Left renal cortex interstitium (tissue), 4 donors: ENCODE measurements at regions not wholly inside any gene's neighbourhood (a gene's known extent, or its start where the extent isn't known, plus 50 kb on each side); places are given as distances from the start of the nearest gene placed in this dataset.

ENCODE experiments used
- DNase-seq, 4 donors: peaks; one replicate each; pipeline ENCODE4 v3.0.0-alpha.2; 2013; ENCODE audit warnings: low read depth in 4 of 4, low spot score in 2 of 4, missing footprints in 1 of 4

- DNase-seq = no peak
These were observed 407.8 kb downstream of the ATP23 start for GRCh38 chr12:58349161-58349560.

DNA sequence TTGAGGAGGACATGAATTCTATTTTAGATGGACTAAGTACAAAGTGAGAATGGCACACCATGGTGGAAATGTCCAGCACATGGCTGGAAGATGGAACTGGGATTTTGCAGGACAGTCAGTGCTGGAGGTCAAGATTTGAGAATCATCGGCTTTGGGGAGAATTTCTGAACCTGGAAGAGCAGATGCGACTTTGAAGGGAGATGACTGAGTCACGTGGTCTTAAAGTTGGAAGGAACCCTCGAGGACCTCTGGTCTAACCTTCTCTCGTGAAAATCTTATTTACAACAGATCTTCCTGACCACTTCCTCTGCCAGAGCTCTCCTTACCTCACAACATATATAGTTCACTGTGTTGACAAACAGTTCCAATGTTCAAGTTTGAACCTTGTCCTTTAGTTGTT lies 415.4 kb downstream of the ATP23 start:
- DNase-seq = no peak

- no peak for DNase-seq
These were observed 416.1 kb downstream of the ATP23 start for GRCh38 chr12:58357511-58357910.

DNA sequence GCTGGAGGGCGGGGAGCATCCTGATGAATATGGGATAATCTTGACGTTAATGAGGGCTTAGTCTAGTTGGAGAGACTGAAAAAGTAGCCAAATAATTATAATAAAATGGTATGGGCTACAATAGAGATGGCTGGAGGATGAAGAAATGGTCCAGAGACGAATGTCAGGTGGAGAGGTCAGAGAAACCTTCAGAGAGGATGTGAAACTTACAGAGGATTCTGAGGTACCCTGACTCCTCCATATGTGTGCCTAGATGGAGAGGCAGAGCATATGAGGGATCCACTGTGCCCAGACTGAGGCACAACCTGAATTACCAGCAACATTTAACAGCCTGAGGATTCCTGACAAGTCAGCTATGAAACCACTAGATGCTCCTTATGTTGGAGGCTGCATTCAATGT lies 417.0 kb downstream of the ATP23 start:
- no peak for DNase-seq

- DNase-seq = no peak
These were observed 417.7 kb downstream of the ATP23 start for GRCh38 chr12:58359084-58359483.

DNA sequence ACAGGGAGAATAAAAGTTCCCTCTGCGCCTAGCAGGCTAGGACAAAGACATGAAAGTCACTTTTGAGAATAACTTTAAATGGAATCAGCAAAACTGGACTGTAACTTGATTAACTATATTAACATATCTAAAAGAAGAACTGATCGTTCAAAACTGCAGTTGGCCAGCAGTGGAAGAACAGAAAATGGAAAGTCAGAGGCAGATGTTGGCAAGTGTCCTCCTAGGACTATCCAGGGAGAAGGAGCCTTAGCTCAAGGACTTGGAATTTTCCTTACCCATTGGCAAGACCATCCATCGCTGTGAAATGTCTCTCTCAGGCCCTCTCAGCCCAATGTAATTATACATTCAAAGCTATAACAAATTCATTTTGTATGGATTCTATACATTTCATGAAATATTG lies 419.7 kb downstream of the ATP23 start:
- DNase-seq = no peak

DNA sequence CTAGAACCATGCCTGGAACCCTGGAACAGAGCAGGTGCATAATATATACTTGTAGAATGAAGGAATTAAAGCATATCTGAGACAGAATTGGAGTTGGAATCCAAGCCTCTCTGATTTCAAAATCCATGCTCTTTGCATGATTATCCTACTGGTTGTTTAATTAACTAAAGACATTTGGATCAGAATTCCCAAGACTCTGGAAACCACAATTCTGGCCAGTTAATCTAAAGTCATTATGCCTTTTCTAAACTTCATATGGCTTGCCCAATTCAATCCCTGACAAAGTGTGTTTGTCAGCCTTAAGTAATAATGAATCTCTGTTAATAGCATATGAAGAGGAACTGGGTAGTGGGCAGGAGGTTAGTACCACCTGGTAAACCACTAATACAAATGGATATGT lies 422.6 kb downstream of the ATP23 start:
- DNase-seq = no peak

- no peak for DNase-seq
These were observed 423.2 kb downstream of the ATP23 start for GRCh38 chr12:58364389-58365086.

DNA sequence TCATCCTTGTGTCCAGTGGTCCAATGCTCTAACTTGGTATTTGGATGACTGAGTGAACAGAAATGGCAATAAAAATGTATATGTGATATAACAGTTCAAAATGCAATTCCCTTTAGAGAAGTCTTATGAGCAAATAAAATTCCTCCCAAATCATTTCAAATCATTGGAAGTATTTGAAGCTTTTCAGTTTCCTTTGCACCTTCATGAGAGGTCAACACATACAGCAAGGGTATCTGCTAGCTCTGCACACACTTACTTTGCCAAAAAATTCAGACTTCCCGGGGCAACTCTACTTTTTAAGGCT lies 423.7 kb downstream of the ATP23 start:
- no peak for DNase-seq

- no peak for DNase-seq
These were observed 425.7 kb downstream of the ATP23 start for GRCh38 chr12:58367041-58367440.

- no peak for DNase-seq
These were observed 426.6 kb downstream of the ATP23 start for GRCh38 chr12:58368001-58368400.

- no peak for DNase-seq
These were observed 428.2 kb downstream of the ATP23 start for GRCh38 chr12:58369576-58369975.

DNA sequence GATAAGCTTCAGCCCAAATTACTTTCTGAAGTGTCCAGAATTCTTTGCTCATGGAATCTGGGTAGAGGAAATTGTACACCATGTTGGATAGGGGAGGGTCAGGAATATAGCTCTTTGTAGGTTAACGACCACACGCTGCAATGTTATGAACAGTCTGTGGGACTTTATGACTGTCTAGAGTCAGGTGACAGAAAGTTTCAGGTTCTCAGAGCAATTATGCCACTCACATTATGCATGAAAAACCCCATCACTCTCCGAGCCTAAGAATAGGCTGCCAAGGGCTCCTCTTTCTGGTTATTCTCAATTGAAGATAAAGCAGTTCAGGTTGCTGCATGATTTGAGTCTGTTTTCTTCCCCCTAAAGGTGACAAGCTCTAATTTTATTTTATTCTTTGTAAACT lies 430.9 kb downstream of the ATP23 start:
- no peak for DNase-seq

DNA sequence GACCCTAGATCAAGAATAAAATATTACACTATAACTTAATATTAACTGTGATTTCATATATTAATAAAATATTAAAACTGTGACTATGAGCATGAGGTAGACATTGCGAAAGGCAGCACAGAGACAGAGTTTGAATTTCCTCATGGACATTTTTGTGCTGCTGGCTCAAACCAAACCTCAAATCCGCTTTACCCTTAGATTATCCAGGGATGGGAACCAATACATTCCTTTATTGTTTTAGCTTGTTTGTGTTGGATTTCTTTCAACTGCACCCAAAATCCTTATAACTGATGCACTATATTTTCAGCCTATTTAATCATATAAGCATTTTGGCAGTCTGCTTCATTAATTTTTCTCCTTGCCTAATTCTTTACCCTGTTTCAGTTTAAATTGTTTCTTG lies 436.7 kb downstream of the ATP23 start:
- DNase-seq = no peak

DNA sequence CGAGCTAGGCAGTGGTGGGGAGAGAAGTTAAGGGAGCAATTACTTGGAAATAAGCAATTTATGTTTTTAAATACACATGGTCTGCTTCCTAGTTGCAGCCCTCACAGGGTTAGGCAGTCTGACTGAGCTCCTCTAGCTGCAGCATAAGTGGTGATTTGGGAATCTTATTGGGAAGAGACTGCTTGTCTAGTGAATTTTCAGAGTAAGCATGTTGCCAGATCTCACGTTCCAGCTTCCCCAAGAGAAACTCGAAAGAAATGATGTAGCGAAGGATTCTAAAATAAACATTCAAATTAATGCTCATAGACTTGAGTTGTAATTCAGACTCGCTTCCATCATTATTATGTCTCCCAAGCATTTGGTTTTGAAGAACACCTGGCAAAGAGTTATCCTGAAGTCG lies 440.2 kb downstream of the ATP23 start:
- no peak for DNase-seq

DNA sequence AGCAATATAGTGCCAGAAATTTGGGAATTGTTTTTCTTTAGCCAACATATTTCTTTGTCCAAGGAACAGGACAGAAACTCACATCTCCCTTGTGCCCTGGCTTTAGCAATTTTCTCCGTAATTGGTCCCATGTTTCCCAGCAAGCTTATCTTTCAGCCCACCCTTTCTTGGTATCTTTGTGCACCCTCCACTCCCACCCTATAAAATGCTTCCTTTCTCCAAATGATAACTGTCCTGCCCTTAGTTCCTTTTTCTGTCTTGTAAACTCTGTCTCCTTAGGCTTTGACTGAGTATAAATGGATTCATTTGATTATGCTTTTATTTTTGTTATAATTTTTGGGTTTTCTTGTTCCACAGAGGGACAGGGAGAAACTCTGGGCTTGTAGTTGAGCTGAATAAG lies 442.8 kb downstream of the ATP23 start:
- DNase-seq = no peak

GRCh38 chr12:58386136-58386535 lies 444.8 kb downstream of the ATP23 start:
- no peak for DNase-seq

GRCh38 chr12:58387199-58387598 lies 445.8 kb downstream of the ATP23 start:
- DNase-seq = no peak

GRCh38 chr12:58388261-58388660 lies 446.9 kb downstream of the ATP23 start:
- no peak for DNase-seq

DNA sequence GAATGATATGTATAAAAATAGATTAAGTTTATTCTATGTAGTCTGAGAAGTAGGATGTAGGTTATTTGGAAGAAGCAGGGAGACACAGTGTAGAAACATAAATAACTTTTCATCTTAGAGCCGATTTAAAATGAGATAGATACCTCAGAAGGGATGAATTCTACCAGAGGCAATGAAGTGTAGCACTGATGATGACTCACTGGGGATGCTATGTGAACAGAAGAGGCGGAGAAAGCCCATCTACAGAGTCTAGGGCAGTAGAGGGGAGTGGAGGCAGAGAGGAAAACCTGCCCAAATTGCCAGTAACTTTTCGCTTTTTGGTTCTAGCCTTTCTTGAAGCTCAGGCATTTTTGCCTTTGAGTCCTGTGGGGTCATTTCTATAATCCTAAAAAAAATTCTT lies 451.8 kb downstream of the ATP23 start:
- no peak for DNase-seq

- DNase-seq = no peak
These were observed 453.7 kb downstream of the ATP23 start for GRCh38 chr12:58395056-58395455.

- DNase-seq = no peak
These were observed 454.1 kb downstream of the ATP23 start for GRCh38 chr12:58395470-58395869.

DNA sequence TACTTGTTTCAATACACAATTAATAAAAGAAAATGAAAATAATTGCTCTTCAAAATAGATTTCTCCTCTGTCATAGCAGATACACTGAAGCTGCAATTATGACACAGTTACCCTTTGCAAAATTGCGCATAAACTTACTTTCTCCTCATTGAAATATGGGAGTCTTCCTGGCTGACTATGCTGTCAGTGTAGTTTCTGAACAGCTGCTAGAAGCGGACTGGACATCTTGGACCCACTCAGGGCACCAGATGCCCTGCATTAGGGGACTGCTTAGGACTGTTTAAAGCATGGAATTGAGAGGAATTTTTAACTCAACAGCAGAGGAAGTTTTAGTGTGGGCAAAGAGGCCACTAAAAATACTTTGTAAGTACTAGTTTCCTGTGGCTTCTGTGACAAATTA lies 454.9 kb downstream of the ATP23 start:
- no peak for DNase-seq
